ENCODE measurements at regions not wholly inside any gene's neighbourhood (a gene's known extent, or its start where the extent isn't known, plus 50 kb on each side); places are given as distances from the start of the nearest gene placed in this dataset.

GRCh38 chr12:84036912-84037311 is 875.7 kb downstream of the SLC6A15 start:
- WGBS = 55% methylated on average over 3 of the region's 3 CpGs

GRCh38 chr12:84035766-84036165 is 876.8 kb downstream of the SLC6A15 start:
- Histone ChIP-seq H3K4me1 (ENCODE audit: control insufficient read depth in 4 of 4, insufficient read depth in 4 of 4, low read length in 3 of 4) (no peaks in the 10 kb centered on the region), H3K36me3 (ENCODE audit: control insufficient read depth in 4 of 4, insufficient read depth in 3 of 4, low read depth in 1 of 4, low read length in 3 of 4) (no peaks in the 10 kb centered on the region), H3K27ac (ENCODE audit: low read depth in 1 of 2, low read length in 2 of 2) (no peak overlapping the region), H3K27me3 (ENCODE audit: control insufficient read depth in 4 of 4, insufficient read depth in 4 of 4, low read length in 3 of 4) (peaks cover 0 to 2% (median 0%) of the 10 kb centered on the region in 4 donors), H3K9me3 (ENCODE audit: control insufficient read depth in 4 of 4, low read length in 3 of 4) (peaks cover 4 to 8% (median 7%) of the 10 kb centered on the region in 4 donors), H3K4me3 (ENCODE audit: low read depth in 1 of 3, low read length in 3 of 3) (no peak overlapping the region), H3K9ac (ENCODE audit: low read depth in 1 of 2, low read length in 2 of 2) (no peak overlapping the region)
- DNase-seq (ENCODE audit: low spot score) = no peak
- 71% methylated on average over 3 of the region's 3 CpGs for WGBS
- no peak for TF ChIP-seq GABPA (IDR thresholded peaks at IDR 0.05 in 1 of 2, conservative IDR thresholded peaks at IDR 0.05 in 1 of 2)
- no peak for TF ChIP-seq JUND (IDR thresholded peaks at IDR 0.05)
- TF ChIP-seq ZBTB33 (IDR thresholded peaks at IDR 0.05) = no peak
- no peak for TF ChIP-seq FOXA2 (IDR thresholded peaks at IDR 0.05)
- TF ChIP-seq TAF1 (conservative IDR thresholded peaks at IDR 0.05) = no peak
- TF ChIP-seq RXRA (IDR thresholded peaks at IDR 0.05) = no peak
- TF ChIP-seq HNF4G (IDR thresholded peaks at IDR 0.05) = no peak
- no peak for TF ChIP-seq MAX (IDR thresholded peaks at IDR 0.05)
- TF ChIP-seq ATF3 (IDR thresholded peaks at IDR 0.05) = no peak
- TF ChIP-seq FOXA1 (IDR thresholded peaks at IDR 0.05) = no peak
- TF ChIP-seq SP1 (IDR thresholded peaks at IDR 0.05) = no peak
- TF ChIP-seq EGR1 (IDR thresholded peaks at IDR 0.05; ENCODE audit: low read depth in 2 of 2) = no peak
- no peak for TF ChIP-seq REST (IDR thresholded peaks at IDR 0.05)
- TF ChIP-seq NR2F2 (IDR thresholded peaks at IDR 0.05) = no peak

More at GRCh38 chr12:84036912-84037311, 875.7 kb downstream of the SLC6A15 start:
- Histone ChIP-seq H3K4me3 (ENCODE audit: low read depth in 1 of 3, low read length in 3 of 3) (no peak overlapping the region), H3K4me1 (ENCODE audit: control insufficient read depth in 4 of 4, insufficient read depth in 4 of 4, low read length in 3 of 4) (no peaks in the 10 kb centered on the region), H3K9ac (ENCODE audit: low read depth in 1 of 2, low read length in 2 of 2) (no peak overlapping the region), H3K27me3 (ENCODE audit: control insufficient read depth in 4 of 4, insufficient read depth in 4 of 4, low read length in 3 of 4) (peaks cover 0 to 2% (median 0%) of the 10 kb centered on the region in 4 donors), H3K36me3 (ENCODE audit: control insufficient read depth in 4 of 4, insufficient read depth in 3 of 4, low read depth in 1 of 4, low read length in 3 of 4) (no peaks in the 10 kb centered on the region), H3K9me3 (ENCODE audit: control insufficient read depth in 4 of 4, low read length in 3 of 4) (peaks cover 4 to 8% (median 7%) of the 10 kb centered on the region in 4 donors), H3K27ac (ENCODE audit: low read depth in 1 of 2, low read length in 2 of 2) (no peak overlapping the region)
- no peak for DNase-seq (ENCODE audit: low spot score)
- no peak for TF ChIP-seq ZBTB33 (IDR thresholded peaks at IDR 0.05)
- TF ChIP-seq CTCF (IDR thresholded peaks at IDR 0.05; ENCODE audit: low read depth, low read length, missing input control) = no peak
- TF ChIP-seq MAX (IDR thresholded peaks at IDR 0.05) = no peak
- no peak for TF ChIP-seq TAF1 (conservative IDR thresholded peaks at IDR 0.05)
- TF ChIP-seq HNF4G (IDR thresholded peaks at IDR 0.05) = no peak
- no peak for TF ChIP-seq EGR1 (IDR thresholded peaks at IDR 0.05; ENCODE audit: low read depth in 2 of 2)
- TF ChIP-seq RAD21 (IDR thresholded peaks at IDR 0.05) = no peak
- TF ChIP-seq RXRA (IDR thresholded peaks at IDR 0.05) = no peak
- no peak for TF ChIP-seq HNF4A (conservative IDR thresholded peaks at IDR 0.05)
